ENCODE measurements at regions not wholly inside any gene's neighbourhood (a gene's known extent, or its start where the extent isn't known, plus 50 kb on each side); places are given as distances from the start of the nearest gene placed in this dataset.

DNA sequence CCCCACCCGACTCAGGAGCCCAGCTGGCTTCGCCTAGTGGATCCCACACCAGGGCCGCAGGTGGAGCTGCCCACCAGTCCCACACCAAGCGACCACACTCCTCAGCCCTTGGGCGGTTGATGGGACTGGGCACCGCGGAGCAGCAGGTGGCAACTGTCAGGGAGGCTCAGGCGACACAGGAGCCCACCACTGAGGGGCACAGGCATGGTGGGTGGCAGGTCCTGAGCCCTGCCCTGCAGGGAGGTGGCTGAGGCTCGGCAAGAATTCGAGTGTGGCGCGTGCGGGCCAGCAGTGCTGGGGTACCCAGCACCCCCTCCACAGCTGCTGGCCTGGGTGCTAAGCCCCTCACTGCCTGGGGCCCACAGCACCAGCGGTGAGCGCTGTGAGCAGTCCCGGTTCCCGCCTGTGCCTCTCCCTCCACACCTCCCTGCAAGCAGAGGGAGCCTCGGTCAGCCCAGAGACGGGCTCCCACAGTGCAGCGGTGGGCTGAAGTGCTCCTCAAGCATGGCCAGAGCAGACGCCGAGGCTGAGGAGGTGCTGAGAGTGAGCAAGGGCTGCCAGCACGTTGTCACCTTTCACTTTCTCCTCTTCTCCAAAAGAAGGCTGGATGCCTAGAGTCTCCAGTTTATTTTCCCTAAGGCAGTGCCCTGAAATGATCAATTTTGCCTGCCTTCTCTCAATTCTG lies 1440.7 kb upstream of the ZEB2 start:
- no peak overlapping the region for H3K27ac ChIP-seq (ENCODE audit: low read length)
- no peaks in the 10 kb centered on the region for H3K27me3 ChIP-seq (ENCODE audit: control insufficient read depth, insufficient read depth, low read length)
- peaks cover 10% of the 10 kb centered on the region for H3K9me3 ChIP-seq (replicated peaks; ENCODE audit: control insufficient read depth, low read depth, low read length)
- 97% methylated on average over 14 of the region's 23 CpGs for WGBS (ENCODE audit: insufficient coverage)
- no peaks in the 10 kb centered on the region for H3K4me1 ChIP-seq (ENCODE audit: control insufficient read depth, insufficient read depth, low read length)
- no peak overlapping the region for H3K4me3 ChIP-seq (ENCODE audit: low read length)
- H3K36me3 ChIP-seq (ENCODE audit: control insufficient read depth, insufficient read depth, low read length), result no peaks in the 10 kb centered on the region
- no peak for DNase-seq

GRCh38 chr2:145958611-145959010 lies 1438.7 kb upstream of the ZEB2 start:
- no peak overlapping the region for H3K27ac ChIP-seq (ENCODE audit: low read length)
- DNase-seq, result no peak
- 90% methylated on average over 3 of the region's 4 CpGs for WGBS (ENCODE audit: insufficient coverage)
- H3K9me3 ChIP-seq (replicated peaks; ENCODE audit: control insufficient read depth, low read depth, low read length), result peaks cover 10% of the 10 kb centered on the region
- no peak overlapping the region for H3K4me3 ChIP-seq (ENCODE audit: low read length)
- no peaks in the 10 kb centered on the region for H3K27me3 ChIP-seq (ENCODE audit: control insufficient read depth, insufficient read depth, low read length)
- H3K36me3 ChIP-seq (ENCODE audit: control insufficient read depth, insufficient read depth, low read length), result no peaks in the 10 kb centered on the region
- no peaks in the 10 kb centered on the region for H3K4me1 ChIP-seq (ENCODE audit: control insufficient read depth, insufficient read depth, low read length)

- no CpG with 5 or more reads among the region's 1 CpG for WGBS (ENCODE audit: insufficient coverage)
- H3K4me3 ChIP-seq (ENCODE audit: low read length), result no peak overlapping the region
- H3K36me3 ChIP-seq (ENCODE audit: control insufficient read depth, insufficient read depth, low read length), result no peaks in the 10 kb centered on the region
- peaks cover 10% of the 10 kb centered on the region for H3K9me3 ChIP-seq (replicated peaks; ENCODE audit: control insufficient read depth, low read depth, low read length)
- no peak overlapping the region for H3K27ac ChIP-seq (ENCODE audit: low read length)
- no peaks in the 10 kb centered on the region for H3K4me1 ChIP-seq (ENCODE audit: control insufficient read depth, insufficient read depth, low read length)
- no peaks in the 10 kb centered on the region for H3K27me3 ChIP-seq (ENCODE audit: control insufficient read depth, insufficient read depth, low read length)
- no peak for DNase-seq
Measured at GRCh38 chr2:145957929-145958328, 1438.0 kb upstream of the ZEB2 start.

- Histone ChIP-seq H3K27ac (ENCODE audit: low read length) (no peak overlapping the region), H3K36me3 (ENCODE audit: control insufficient read depth, insufficient read depth, low read length) (no peaks in the 10 kb centered on the region), H3K9me3 (replicated peaks; ENCODE audit: control insufficient read depth, low read depth, low read length) (no peaks in the 10 kb centered on the region), H3K27me3 (ENCODE audit: control insufficient read depth, insufficient read depth, low read length) (no peaks in the 10 kb centered on the region), H3K4me3 (ENCODE audit: low read length) (no peak overlapping the region), H3K4me1 (ENCODE audit: control insufficient read depth, insufficient read depth, low read length) (no peaks in the 10 kb centered on the region)
- DNase-seq, result no peak
- 50% methylated on average over 1 of the region's 1 CpG for WGBS (ENCODE audit: insufficient coverage)
Measured at GRCh38 chr2:145939949-145940348, 1420.0 kb upstream of the ZEB2 start.

DNA sequence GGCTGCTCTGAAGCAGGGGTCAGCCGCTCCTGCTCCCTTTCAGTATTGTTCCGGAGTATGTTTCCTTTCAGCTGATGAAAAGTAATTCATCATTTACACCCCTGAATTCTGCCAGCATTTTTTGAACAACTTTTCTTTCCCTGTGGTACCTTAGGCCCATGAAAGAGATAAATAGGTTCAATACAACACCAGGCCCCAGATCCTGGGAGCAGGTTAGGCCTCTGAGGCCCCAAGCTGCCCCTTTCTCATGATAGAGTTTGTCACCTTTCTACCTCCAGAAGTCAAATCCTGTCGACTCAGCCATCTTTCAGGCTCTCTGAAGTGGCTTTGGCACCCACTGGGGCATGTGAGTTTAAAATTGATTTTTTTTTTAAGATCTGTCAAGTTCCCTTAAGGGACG lies 1415.1 kb upstream of the ZEB2 start:
- no CpG with 5 or more reads among the region's 4 CpGs for WGBS (ENCODE audit: insufficient coverage)

GRCh38 chr2:145931781-145932395 lies 1412.0 kb upstream of the ZEB2 start:
- H3K27me3 ChIP-seq (ENCODE audit: control insufficient read depth, insufficient read depth, low read length), result no peaks in the 10 kb centered on the region
- no CpG with 5 or more reads among the region's 2 CpGs for WGBS (ENCODE audit: insufficient coverage)
- H3K9me3 ChIP-seq (replicated peaks; ENCODE audit: control insufficient read depth, low read depth, low read length), result no peaks in the 10 kb centered on the region
- no peaks in the 10 kb centered on the region for H3K36me3 ChIP-seq (ENCODE audit: control insufficient read depth, insufficient read depth, low read length)
- no peak overlapping the region for H3K4me3 ChIP-seq (ENCODE audit: low read length)
- no peaks in the 10 kb centered on the region for H3K4me1 ChIP-seq (ENCODE audit: control insufficient read depth, insufficient read depth, low read length)
- H3K27ac ChIP-seq (ENCODE audit: low read length), result no peak overlapping the region
- no peak for DNase-seq

More for the DNA sequence above, 1415.1 kb upstream of the ZEB2 start:
- no peak for DNase-seq
- Histone ChIP-seq H3K4me1 (ENCODE audit: control insufficient read depth, insufficient read depth, low read length) (no peaks in the 10 kb centered on the region), H3K36me3 (ENCODE audit: control insufficient read depth, insufficient read depth, low read length) (no peaks in the 10 kb centered on the region), H3K9me3 (replicated peaks; ENCODE audit: control insufficient read depth, low read depth, low read length) (no peaks in the 10 kb centered on the region), H3K27ac (ENCODE audit: low read length) (no peak overlapping the region), H3K27me3 (ENCODE audit: control insufficient read depth, insufficient read depth, low read length) (no peaks in the 10 kb centered on the region), H3K4me3 (ENCODE audit: low read length) (no peak overlapping the region)

GRCh38 chr2:145930318-145930717 lies 1410.4 kb upstream of the ZEB2 start:
- H3K27ac ChIP-seq (ENCODE audit: low read length), result no peak overlapping the region

GRCh38 chr2:145927131-145927950 lies 1407.4 kb upstream of the ZEB2 start:
- no peaks in the 10 kb centered on the region for H3K27me3 ChIP-seq (ENCODE audit: control insufficient read depth, insufficient read depth, low read length)
- H3K9me3 ChIP-seq (replicated peaks; ENCODE audit: control insufficient read depth, low read depth, low read length), result no peaks in the 10 kb centered on the region
- H3K27ac ChIP-seq (ENCODE audit: low read length), result no peak overlapping the region
- DNase-seq, result peak; percentile 57
- WGBS (ENCODE audit: insufficient coverage), result no CpG with 5 or more reads among the region's 5 CpGs
- no peak overlapping the region for H3K4me3 ChIP-seq (ENCODE audit: low read length)
- H3K4me1 ChIP-seq (ENCODE audit: control insufficient read depth, insufficient read depth, low read length), result no peaks in the 10 kb centered on the region
- H3K36me3 ChIP-seq (ENCODE audit: control insufficient read depth, insufficient read depth, low read length), result no peaks in the 10 kb centered on the region

More at GRCh38 chr2:145930318-145930717, 1410.4 kb upstream of the ZEB2 start:
- no peak overlapping the region for H3K4me3 ChIP-seq (ENCODE audit: low read length)
- H3K4me1 ChIP-seq (ENCODE audit: control insufficient read depth, insufficient read depth, low read length), result no peaks in the 10 kb centered on the region
- no peaks in the 10 kb centered on the region for H3K27me3 ChIP-seq (ENCODE audit: control insufficient read depth, insufficient read depth, low read length)
- no peaks in the 10 kb centered on the region for H3K9me3 ChIP-seq (replicated peaks; ENCODE audit: control insufficient read depth, low read depth, low read length)
- no peaks in the 10 kb centered on the region for H3K36me3 ChIP-seq (ENCODE audit: control insufficient read depth, insufficient read depth, low read length)
- WGBS (ENCODE audit: insufficient coverage), result no CpG with 5 or more reads among the region's 2 CpGs
- DNase-seq, result no peak

DNA sequence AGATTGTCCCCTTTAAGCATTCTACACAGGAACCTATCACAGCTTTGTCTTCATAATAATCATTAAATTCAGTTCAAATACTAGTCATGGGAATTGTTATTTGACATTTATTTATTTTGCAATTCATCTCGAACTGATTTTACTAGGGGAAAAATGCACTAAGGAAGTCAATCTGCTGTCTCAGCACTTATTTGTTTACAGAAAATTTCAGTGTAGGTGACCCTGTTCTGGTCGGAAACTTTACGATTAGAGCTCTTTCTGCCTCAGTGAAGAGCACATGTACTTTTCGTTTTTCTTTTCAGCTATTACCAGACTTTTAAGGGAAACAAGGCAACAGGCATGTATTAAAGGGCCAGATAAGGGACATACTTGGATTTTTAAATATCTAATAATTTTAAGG lies 1405.7 kb upstream of the ZEB2 start:
- Histone ChIP-seq H3K4me3 (ENCODE audit: low read length) (no peak overlapping the region), H3K27me3 (ENCODE audit: control insufficient read depth, insufficient read depth, low read length) (no peaks in the 10 kb centered on the region), H3K27ac (ENCODE audit: low read length) (no peak overlapping the region), H3K36me3 (ENCODE audit: control insufficient read depth, insufficient read depth, low read length) (no peaks in the 10 kb centered on the region), H3K9me3 (replicated peaks; ENCODE audit: control insufficient read depth, low read depth, low read length) (no peaks in the 10 kb centered on the region), H3K4me1 (ENCODE audit: control insufficient read depth, insufficient read depth, low read length) (no peaks in the 10 kb centered on the region)
- 100% methylated on average over 1 of the region's 4 CpGs for WGBS (ENCODE audit: insufficient coverage)
- DNase-seq, result no peak

DNA sequence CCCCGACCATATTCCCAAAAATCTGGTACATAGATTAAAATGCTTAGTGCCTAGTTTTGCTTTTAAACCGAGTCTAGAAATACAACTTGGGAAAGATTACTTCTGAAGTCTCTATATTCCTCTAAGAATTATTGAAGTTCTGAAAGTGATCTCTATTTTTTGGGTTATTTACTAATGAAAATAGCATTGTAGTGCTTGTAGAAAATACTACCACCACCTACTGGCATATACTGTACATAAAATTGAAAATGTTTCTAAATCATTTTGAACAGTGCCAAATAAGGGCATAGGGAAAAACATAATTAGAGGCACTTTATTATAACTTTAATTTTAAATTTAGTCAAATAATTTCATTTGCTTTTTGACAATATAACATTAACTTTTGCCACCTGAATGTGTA lies 1399.6 kb upstream of the ZEB2 start:
- peak; percentile 54 for DNase-seq
- Histone ChIP-seq H3K4me1 (ENCODE audit: control insufficient read depth, insufficient read depth, low read length) (no peaks in the 10 kb centered on the region), H3K4me3 (ENCODE audit: low read length) (no peak overlapping the region), H3K27me3 (ENCODE audit: control insufficient read depth, insufficient read depth, low read length) (no peaks in the 10 kb centered on the region), H3K27ac (ENCODE audit: low read length) (no peak overlapping the region), H3K36me3 (ENCODE audit: control insufficient read depth, insufficient read depth, low read length) (no peaks in the 10 kb centered on the region), H3K9me3 (replicated peaks; ENCODE audit: control insufficient read depth, low read depth, low read length) (no peaks in the 10 kb centered on the region)
- no CpG with 5 or more reads among the region's 2 CpGs for WGBS (ENCODE audit: insufficient coverage)

All from muscle of leg (tissue), 3 donors.